Endothelial cell of umbilical vein (primary cell): ENCODE measurements at regions not wholly inside any gene's neighbourhood (a gene's known extent, or its start where the extent isn't known, plus 50 kb on each side); places are given as distances from the start of the nearest gene placed in this dataset.

Experiments used
- BruUV-seq: library from RNA; stranded (reverse); fragments of 400-500 nt; replicated peaks from 2 replicates; lab custom pipeline; 2021; lab: Mats Ljungman, UMichigan
- CTCF ChIA-PET: fragments of 300-600, 350-600 bp; sonication (Branson Sonifier 250); formaldehyde crosslinking; loops from one replicate; lab custom pipeline; 2021; ENCODE audit warnings: antibody characterized with exemption, inconsistent platforms; lab: Charles Lee
- POLR2A ChIA-PET: fragments of 300-600, 350-600 bp; sonication (Branson Sonifier 250); formaldehyde crosslinking; loops from one replicate; lab custom pipeline; 2021; ENCODE audit warnings: antibody characterized with exemption, inconsistent platforms; lab: Charles Lee
- DNase-seq: peaks from one replicate; pipeline ENCODE4 v3.0.0-alpha.2; 2011; ENCODE audit warnings: low read depth, low spot score
- FAIRE-seq: peaks from 2 replicates; lab custom pipeline; 2011; peaks lifted over from hg19 to GRCh38; lab: Jason Lieb, UNC
- H2AFZ ChIP-seq: 2 replicates; pipeline ENCODE4 v1.6.0; 2012; ENCODE audit warnings: low read depth, low read length, control low read depth, inconsistent platforms
- H3K27ac ChIP-seq: 2 replicates; pipeline ENCODE4 v1.5.1; 2011; ENCODE audit warnings: low read depth, mild to moderate bottlenecking, control low read depth, low read length, moderate library complexity; ENCODE audit not compliant: insufficient read depth
- H3K27me3 ChIP-seq, 2 experiments: 2 replicates each; pipeline versions ENCODE4 v1.6.0 to v1.6.1; 2011; ENCODE audit warnings: low read length in 2 of 2, mixed read lengths in 1 of 2; ENCODE audit not compliant: control insufficient read depth in 2 of 2, insufficient read depth in 2 of 2
- H3K36me3 ChIP-seq, 2 experiments: 2 replicates in 1 of 2; 3 replicates in 1 of 2; pipeline ENCODE4 v1.5.1; 2011; ENCODE audit warnings: low read length in 2 of 2, mild to moderate bottlenecking in 1 of 2, moderate library complexity in 1 of 2; ENCODE audit not compliant: control insufficient read depth in 2 of 2, insufficient read depth in 2 of 2; ENCODE audit errors: extremely low read depth in 1 of 2
- H3K4me1 ChIP-seq: 3 replicates; pipeline ENCODE4 v1.5.1; 2011; ENCODE audit warnings: mild to moderate bottlenecking, low read length; ENCODE audit not compliant: control insufficient read depth, insufficient read depth; ENCODE audit errors: extremely low read depth
- H3K4me2 ChIP-seq: 2 replicates; pipeline ENCODE4 v1.6.1; 2011; ENCODE audit warnings: low read length, control low read depth, mixed read lengths; ENCODE audit not compliant: insufficient read depth
- H3K4me3 ChIP-seq, 3 experiments: fragments of 200-600 bp in 1 of 3; sonication (generic), shearing (Covaris generic) in 1 of 3; replicated peaks in 1 of 3; 2 replicates each; pipeline ENCODE4 v1.5.1; 2011 to 2016; ENCODE audit warnings: control low read depth in 3 of 3, low read length in 3 of 3, mild to moderate bottlenecking in 2 of 3, inconsistent platforms in 1 of 3, low read depth in 1 of 3, moderate library complexity in 1 of 3; ENCODE audit not compliant: insufficient read depth in 1 of 3
- H3K79me2 ChIP-seq: 2 replicates; pipeline ENCODE4 v1.6.0; 2012; ENCODE audit warnings: low read length, inconsistent platforms; ENCODE audit not compliant: control insufficient read depth, insufficient read depth
- H3K9ac ChIP-seq: replicated peaks from 2 replicates; pipeline ENCODE3; 2011; ENCODE audit warnings: low read length, control low read depth; ENCODE audit not compliant: insufficient read depth; ENCODE audit errors: extremely low read depth
- H3K9me1 ChIP-seq: replicated peaks from 3 replicates; pipeline ENCODE4 v1.6.0; 2011; ENCODE audit warnings: mild to moderate bottlenecking, low read length; ENCODE audit not compliant: control insufficient read depth, insufficient read depth; ENCODE audit errors: extremely low read depth
- H3K9me3 ChIP-seq: replicated peaks from 2 replicates; pipeline ENCODE4 v1.5.1; 2012; ENCODE audit warnings: low read length, inconsistent platforms; ENCODE audit not compliant: control insufficient read depth, insufficient read depth
- H4K20me1 ChIP-seq: replicated peaks from 2 replicates; pipeline ENCODE3; 2011; ENCODE audit warnings: mild to moderate bottlenecking, low read length; ENCODE audit not compliant: control insufficient read depth, insufficient read depth; ENCODE audit errors: extremely low read depth
- EZH2 ChIP-seq: IDR thresholded peaks from 2 replicates; pipeline ENCODE4 v1.6.1; 2012; ENCODE audit warnings: borderline replicate concordance, low read depth, mild to moderate bottlenecking, moderate library complexity, low read length, inconsistent platforms; ENCODE audit not compliant: severe bottlenecking
- GATA2 ChIP-seq: IDR thresholded peaks from 2 replicates; pipeline ENCODE4 v1.7.0; 2011; ENCODE audit warnings: low read depth, mild to moderate bottlenecking, moderate library complexity, mixed read lengths, low read length; ENCODE audit not compliant: insufficient read length, insufficient read depth
- JUN ChIP-seq: IDR thresholded peaks from 2 replicates; pipeline ENCODE4 v1.6.1; 2011; ENCODE audit warnings: borderline replicate concordance, low read depth; ENCODE audit not compliant: insufficient read length, insufficient read depth
- MYC ChIP-seq: IDR thresholded peaks from one replicate; pipeline ENCODE4 v1.6.1; 2011; ENCODE audit warnings: mild to moderate bottlenecking, low read depth, low read length
- POLR2A ChIP-seq: IDR thresholded peaks from 2 replicates; pipeline ENCODE4 v1.6.1; 2012; ENCODE audit warnings: low read depth, mild to moderate bottlenecking, control low read depth, low read length
- POLR2AphosphoS5 ChIP-seq: IDR thresholded peaks from 2 replicates; pipeline ENCODE4 v1.6.1; 2012; ENCODE audit warnings: low read depth, mild to moderate bottlenecking, control low read depth, low read length, moderate library complexity; ENCODE audit not compliant: insufficient read depth
- dilution Hi-C: fragments of 300-500 bp; cut with MboI; formaldehyde crosslinking; loops from one replicate; pipeline ENCODE4 v1.15.0; 2019; ENCODE audit warnings: low sequenced_read_pairs; ENCODE audit not compliant: extremely low pct_ligation_motif_present
- intact Hi-C: fragments of 100-400 bp; cut with micrococcal nuclease; formaldehyde crosslinking; loops from one replicate; pipeline ENCODE4 v1.10.0; 2022
- TF ChIP-seq, protein P1 (sequence below): IDR thresholded peaks from 2 replicates; pipeline ENCODE4 v1.6.1; 2011; ENCODE audit not compliant: insufficient read depth, insufficient read length
- TF ChIP-seq, protein P2 (sequence below), 2 donors: IDR thresholded peaks; 1 replicate in 1 of 2; 2 replicates in 1 of 2; pipeline ENCODE4 v1.5.1; 2011; ENCODE audit warnings: low read length in 2 of 2, mild to moderate bottlenecking in 2 of 2, moderate library complexity in 2 of 2, control low read depth in 1 of 2, inconsistent platforms in 1 of 2, low read depth in 1 of 2; ENCODE audit not compliant: insufficient read depth in 1 of 2; ENCODE audit errors: extremely low read depth in 1 of 2

DNA sequence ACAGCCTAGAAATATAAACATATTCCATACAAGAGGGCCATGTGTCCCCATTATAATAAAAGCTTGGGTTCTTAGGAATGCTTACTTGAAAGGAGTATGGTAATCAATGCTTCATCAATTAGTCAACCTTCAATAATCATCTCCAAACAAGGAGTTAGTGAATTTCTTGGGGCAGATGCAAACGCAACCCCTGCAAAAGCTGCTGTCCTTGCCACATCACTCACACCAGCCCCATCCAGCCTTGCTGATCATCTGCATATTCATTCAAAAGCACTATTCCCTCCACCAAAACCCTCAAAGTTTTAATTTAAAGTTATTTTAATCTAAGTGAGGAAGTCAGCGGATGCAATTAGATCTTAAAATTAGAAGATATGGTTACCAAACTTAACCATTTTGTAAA is 54.0 kb upstream of the VGLL4 start:
- no peak for DNase-seq
- no peaks in the 10 kb centered on the region for H3K9me3 ChIP-seq
- H3K4me3 ChIP-seq, result no peak overlapping the region
- H3K36me3 ChIP-seq, result peaks cover 0 to 5% of the 10 kb centered on the region in 2 experiments
- TF ChIP-seq, protein P1, sequence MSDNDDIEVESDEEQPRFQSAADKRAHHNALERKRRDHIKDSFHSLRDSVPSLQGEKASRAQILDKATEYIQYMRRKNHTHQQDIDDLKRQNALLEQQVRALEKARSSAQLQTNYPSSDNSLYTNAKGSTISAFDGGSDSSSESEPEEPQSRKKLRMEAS, result no peak
- TF ChIP-seq MYC (no peak), EZH2 (no peak), GATA2 (no peak), POLR2AphosphoS5 (no peak), JUN (no peak), POLR2A (no peak)
- TF ChIP-seq, protein P2, sequence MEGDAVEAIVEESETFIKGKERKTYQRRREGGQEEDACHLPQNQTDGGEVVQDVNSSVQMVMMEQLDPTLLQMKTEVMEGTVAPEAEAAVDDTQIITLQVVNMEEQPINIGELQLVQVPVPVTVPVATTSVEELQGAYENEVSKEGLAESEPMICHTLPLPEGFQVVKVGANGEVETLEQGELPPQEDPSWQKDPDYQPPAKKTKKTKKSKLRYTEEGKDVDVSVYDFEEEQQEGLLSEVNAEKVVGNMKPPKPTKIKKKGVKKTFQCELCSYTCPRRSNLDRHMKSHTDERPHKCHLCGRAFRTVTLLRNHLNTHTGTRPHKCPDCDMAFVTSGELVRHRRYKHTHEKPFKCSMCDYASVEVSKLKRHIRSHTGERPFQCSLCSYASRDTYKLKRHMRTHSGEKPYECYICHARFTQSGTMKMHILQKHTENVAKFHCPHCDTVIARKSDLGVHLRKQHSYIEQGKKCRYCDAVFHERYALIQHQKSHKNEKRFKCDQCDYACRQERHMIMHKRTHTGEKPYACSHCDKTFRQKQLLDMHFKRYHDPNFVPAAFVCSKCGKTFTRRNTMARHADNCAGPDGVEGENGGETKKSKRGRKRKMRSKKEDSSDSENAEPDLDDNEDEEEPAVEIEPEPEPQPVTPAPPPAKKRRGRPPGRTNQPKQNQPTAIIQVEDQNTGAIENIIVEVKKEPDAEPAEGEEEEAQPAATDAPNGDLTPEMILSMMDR (IDR thresholded peaks at IDR 0.05; ENCODE audit: extremely low read depth in 1 of 2, insufficient read depth in 1 of 2, low read depth in 1 of 2, low read length in 2 of 2), result no peak
- H2AFZ ChIP-seq, result no peak overlapping the region
- no peaks in the 10 kb centered on the region for H3K79me2 ChIP-seq
- dilution Hi-C loops (no loop called here), intact Hi-C loops (no loop called here)
- no peaks in the 10 kb centered on the region for H3K9me1 ChIP-seq
- no peaks in the 10 kb centered on the region for H3K4me1 ChIP-seq
- no peak overlapping the region for H3K4me2 ChIP-seq
- POLR2A ChIA-PET, result no interaction called here
- FAIRE-seq, result no peak
- H3K9ac ChIP-seq, result no peak overlapping the region
- no peaks in the 10 kb centered on the region for H4K20me1 ChIP-seq
- no TSS peak for BruUV-seq
- no peak overlapping the region for H3K27ac ChIP-seq
- CTCF ChIA-PET, result no interaction called here
- no peaks in the 10 kb centered on the region for H3K27me3 ChIP-seq
